Activated naive CD4-positive, alpha-beta T cell treated with anti-CD3 and anti-CD28 coated beads, Interleukin-2, amount 50 U/mL, for 24 hours (primary cell): ENCODE measurements at regions not wholly inside any gene's neighbourhood (a gene's known extent, or its start where the extent isn't known, plus 50 kb on each side); places are given as distances from the start of the nearest gene placed in this dataset.
"Not testable (repeated sequence)": the region's sequence is repeated elsewhere in the genome, so short reads cannot be mapped to it uniquely, and the experiment has no call there.

Source experiments
- H3K27ac Mint-ChIP-seq: one replicate; pipeline ENCODE4 v1.8.0; 2021; ENCODE audit warnings: mild to moderate bottlenecking, mixed read lengths
- H3K27me3 Mint-ChIP-seq: one replicate; pipeline ENCODE4 v1.8.0; 2021; ENCODE audit warnings: mixed read lengths
- H3K36me3 Mint-ChIP-seq: one replicate; pipeline ENCODE4 v1.8.0; 2021; ENCODE audit warnings: mixed read lengths
- H3K4me1 Mint-ChIP-seq: one replicate; pipeline ENCODE4 v1.8.0; 2021; ENCODE audit warnings: mixed read lengths
- H3K4me3 Mint-ChIP-seq: one replicate; pipeline ENCODE4 v1.8.0; 2021; ENCODE audit warnings: mild to moderate bottlenecking, mixed read lengths
- H3K9me3 Mint-ChIP-seq: one replicate; pipeline ENCODE4 v1.8.0; 2021; ENCODE audit warnings: mixed read lengths

GRCh38 chr16:64715624-64716023 lies 406.2 kb downstream of the CDH11 start:
- H3K4me1 Mint-ChIP-seq, result no peaks in the 10 kb centered on the region
- H3K36me3 Mint-ChIP-seq, result no peaks in the 10 kb centered on the region
- peaks cover 5% of the 10 kb centered on the region for H3K9me3 Mint-ChIP-seq
- H3K4me3 Mint-ChIP-seq, result no peak overlapping the region
- no peaks in the 10 kb centered on the region for H3K27me3 Mint-ChIP-seq
- no peak overlapping the region for H3K27ac Mint-ChIP-seq

- H3K27ac Mint-ChIP-seq, result no peak overlapping the region
- no peaks in the 10 kb centered on the region for H3K36me3 Mint-ChIP-seq
- no peaks in the 10 kb centered on the region for H3K27me3 Mint-ChIP-seq
- H3K4me3 Mint-ChIP-seq, result no peak overlapping the region
- H3K4me1 Mint-ChIP-seq, result no peaks in the 10 kb centered on the region
- H3K9me3 Mint-ChIP-seq, result peaks cover 5% of the 10 kb centered on the region
Observed at GRCh38 chr16:64712026-64712425, 409.8 kb downstream of the CDH11 start.

GRCh38 chr16:64711596-64711995 lies 410.3 kb downstream of the CDH11 start:
- Mint-ChIP-seq H3K36me3 (no peaks in the 10 kb centered on the region), H3K9me3 (peaks cover 5% of the 10 kb centered on the region), H3K4me1 (no peaks in the 10 kb centered on the region), H3K4me3 (no peak overlapping the region), H3K27me3 (no peaks in the 10 kb centered on the region), H3K27ac (no peak overlapping the region)

GRCh38 chr16:64711026-64711425 lies 410.8 kb downstream of the CDH11 start:
- Mint-ChIP-seq H3K36me3 (no peaks in the 10 kb centered on the region), H3K4me1 (no peaks in the 10 kb centered on the region), H3K9me3 (peaks cover 2% of the 10 kb centered on the region), H3K27me3 (no peaks in the 10 kb centered on the region), H3K4me3 (no peak overlapping the region), H3K27ac (no peak overlapping the region)

- no peaks in the 10 kb centered on the region for H3K4me1 Mint-ChIP-seq
- no peaks in the 10 kb centered on the region for H3K27me3 Mint-ChIP-seq
- H3K9me3 Mint-ChIP-seq, result peaks cover 4% of the 10 kb centered on the region
- no peaks in the 10 kb centered on the region for H3K36me3 Mint-ChIP-seq
- no peak overlapping the region for H3K4me3 Mint-ChIP-seq
- H3K27ac Mint-ChIP-seq, result no peak overlapping the region
Observed at GRCh38 chr16:64705443-64705842, 416.4 kb downstream of the CDH11 start.

GRCh38 chr16:64704386-64704785 lies 417.5 kb downstream of the CDH11 start:
- Mint-ChIP-seq H3K4me1 (no peaks in the 10 kb centered on the region), H3K9me3 (peaks cover 4% of the 10 kb centered on the region), H3K27me3 (no peaks in the 10 kb centered on the region), H3K27ac (no peak overlapping the region), H3K36me3 (no peaks in the 10 kb centered on the region), H3K4me3 (no peak overlapping the region)

- peaks cover 4% of the 10 kb centered on the region for H3K9me3 Mint-ChIP-seq
- H3K4me1 Mint-ChIP-seq, result no peaks in the 10 kb centered on the region
Observed at GRCh38 chr16:64702415-64702814, 419.4 kb downstream of the CDH11 start.

GRCh38 chr16:64700628-64701027 lies 421.2 kb downstream of the CDH11 start:
- H3K36me3 Mint-ChIP-seq, result no peaks in the 10 kb centered on the region
- H3K4me1 Mint-ChIP-seq, result no peaks in the 10 kb centered on the region
- H3K9me3 Mint-ChIP-seq, result peaks cover 9% of the 10 kb centered on the region
- H3K27me3 Mint-ChIP-seq, result no peaks in the 10 kb centered on the region
- no peak overlapping the region for H3K27ac Mint-ChIP-seq
- H3K4me3 Mint-ChIP-seq, result no peak overlapping the region

More at GRCh38 chr16:64702415-64702814, 419.4 kb downstream of the CDH11 start:
- H3K27ac Mint-ChIP-seq, result no peak overlapping the region
- H3K4me3 Mint-ChIP-seq, result no peak overlapping the region
- H3K36me3 Mint-ChIP-seq, result no peaks in the 10 kb centered on the region
- no peaks in the 10 kb centered on the region for H3K27me3 Mint-ChIP-seq

- Mint-ChIP-seq H3K36me3 (no peaks in the 10 kb centered on the region), H3K9me3 (peaks cover 9% of the 10 kb centered on the region), H3K4me1 (no peaks in the 10 kb centered on the region)
Observed at GRCh38 chr16:64696866-64697265, 425.0 kb downstream of the CDH11 start.

GRCh38 chr16:64695684-64696083 lies 426.2 kb downstream of the CDH11 start:
- Mint-ChIP-seq H3K9me3 (peaks cover 9% of the 10 kb centered on the region), H3K27ac (no peak overlapping the region), H3K36me3 (no peaks in the 10 kb centered on the region), H3K4me3 (no peak overlapping the region), H3K27me3 (no peaks in the 10 kb centered on the region), H3K4me1 (no peaks in the 10 kb centered on the region)

More at GRCh38 chr16:64696866-64697265, 425.0 kb downstream of the CDH11 start:
- Mint-ChIP-seq H3K4me3 (no peak overlapping the region), H3K27me3 (no peaks in the 10 kb centered on the region), H3K27ac (no peak overlapping the region)

GRCh38 chr16:64693946-64694345 lies 427.9 kb downstream of the CDH11 start:
- H3K4me3 Mint-ChIP-seq, result no peak overlapping the region
- peaks cover 9% of the 10 kb centered on the region for H3K9me3 Mint-ChIP-seq
- no peaks in the 10 kb centered on the region for H3K4me1 Mint-ChIP-seq
- no peaks in the 10 kb centered on the region for H3K36me3 Mint-ChIP-seq
- no peak overlapping the region for H3K27ac Mint-ChIP-seq
- no peaks in the 10 kb centered on the region for H3K27me3 Mint-ChIP-seq

GRCh38 chr16:64687786-64688185 lies 434.1 kb downstream of the CDH11 start:
- H3K27me3 Mint-ChIP-seq, result no peaks in the 10 kb centered on the region
- H3K4me3 Mint-ChIP-seq, result no peak overlapping the region
- H3K4me1 Mint-ChIP-seq, result no peaks in the 10 kb centered on the region
- H3K27ac Mint-ChIP-seq, result no peak overlapping the region
- peaks cover 19% of the 10 kb centered on the region for H3K9me3 Mint-ChIP-seq
- no peaks in the 10 kb centered on the region for H3K36me3 Mint-ChIP-seq

GRCh38 chr16:64687123-64687522 lies 434.7 kb downstream of the CDH11 start:
- Mint-ChIP-seq H3K9me3 (peaks cover 16% of the 10 kb centered on the region), H3K27me3 (no peaks in the 10 kb centered on the region), H3K27ac (no peak overlapping the region), H3K36me3 (no peaks in the 10 kb centered on the region), H3K4me3 (no peak overlapping the region), H3K4me1 (no peaks in the 10 kb centered on the region)

GRCh38 chr16:64679976-64680690 lies 441.7 kb downstream of the CDH11 start:
- H3K4me3 Mint-ChIP-seq, result no peak overlapping the region
- no peaks in the 10 kb centered on the region for H3K27me3 Mint-ChIP-seq
- no peaks in the 10 kb centered on the region for H3K4me1 Mint-ChIP-seq
- no peak overlapping the region for H3K27ac Mint-ChIP-seq
- H3K36me3 Mint-ChIP-seq, result no peaks in the 10 kb centered on the region
- peaks cover 27% of the 10 kb centered on the region for H3K9me3 Mint-ChIP-seq

- Mint-ChIP-seq H3K4me1 (no peaks in the 10 kb centered on the region), H3K27ac (no peak overlapping the region), H3K27me3 (no peaks in the 10 kb centered on the region), H3K36me3 (no peaks in the 10 kb centered on the region), H3K9me3 (peaks cover 8% of the 10 kb centered on the region), H3K4me3 (no peak overlapping the region)
Observed at GRCh38 chr16:64669573-64669972, 452.3 kb downstream of the CDH11 start.

- no peaks in the 10 kb centered on the region for H3K9me3 Mint-ChIP-seq
- H3K36me3 Mint-ChIP-seq, result no peaks in the 10 kb centered on the region
- H3K4me1 Mint-ChIP-seq, result no peaks in the 10 kb centered on the region
- no peak overlapping the region for H3K27ac Mint-ChIP-seq
- H3K27me3 Mint-ChIP-seq, result no peaks in the 10 kb centered on the region
- no peak overlapping the region for H3K4me3 Mint-ChIP-seq
Observed at GRCh38 chr16:64667334-64667877, 454.5 kb downstream of the CDH11 start.

- not testable (repeated sequence) for H3K36me3 Mint-ChIP-seq, H3K4me3 Mint-ChIP-seq, H3K27me3 Mint-ChIP-seq, H3K27ac Mint-ChIP-seq, H3K4me1 Mint-ChIP-seq
- H3K9me3 Mint-ChIP-seq, result peaks cover 14% of the 10 kb centered on the region
Observed at GRCh38 chr16:64662312-64662711, 459.6 kb downstream of the CDH11 start.
